Astrocyte (in vitro differentiated cells and primary cell): ENCODE measurements at regions not wholly inside any gene's neighbourhood (a gene's known extent, or its start where the extent isn't known, plus 50 kb on each side); places are given as distances from the start of the nearest gene placed in this dataset.

ENCODE experiments used
- EZH2 ChIP-seq: IDR thresholded peaks from 2 replicates; pipeline ENCODE4 v1.6.1; 2012; ENCODE audit warnings: mild to moderate bottlenecking, low read length, inconsistent platforms; ENCODE audit not compliant: insufficient read depth
- TF ChIP-seq, protein P1 (sequence below): IDR thresholded peaks from 2 replicates; pipeline ENCODE4 v1.5.1; 2011; ENCODE audit warnings: low read depth, mild to moderate bottlenecking, inconsistent platforms, low read length, moderate library complexity; ENCODE audit not compliant: insufficient read depth

DNA sequence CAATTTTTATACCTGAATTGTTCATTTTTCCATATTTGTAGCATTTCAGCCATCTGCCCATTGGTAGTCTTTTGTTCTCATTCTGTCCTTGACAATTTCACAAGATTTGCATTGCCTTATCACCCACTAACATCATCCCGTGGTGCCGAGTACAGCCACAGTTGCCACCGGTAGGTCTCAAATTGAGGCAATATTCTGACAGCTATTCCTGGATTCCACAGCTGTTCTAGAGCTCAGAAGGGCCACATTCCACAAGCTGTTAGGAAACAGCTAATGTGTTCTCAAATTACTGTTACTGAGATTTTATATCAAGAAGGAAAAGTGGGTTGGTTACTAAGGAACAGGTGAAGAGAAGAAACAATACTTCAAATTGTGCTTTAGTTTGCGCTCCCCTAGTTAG, 178.8 kb downstream of the RPRM start:
- TF ChIP-seq, protein P1, sequence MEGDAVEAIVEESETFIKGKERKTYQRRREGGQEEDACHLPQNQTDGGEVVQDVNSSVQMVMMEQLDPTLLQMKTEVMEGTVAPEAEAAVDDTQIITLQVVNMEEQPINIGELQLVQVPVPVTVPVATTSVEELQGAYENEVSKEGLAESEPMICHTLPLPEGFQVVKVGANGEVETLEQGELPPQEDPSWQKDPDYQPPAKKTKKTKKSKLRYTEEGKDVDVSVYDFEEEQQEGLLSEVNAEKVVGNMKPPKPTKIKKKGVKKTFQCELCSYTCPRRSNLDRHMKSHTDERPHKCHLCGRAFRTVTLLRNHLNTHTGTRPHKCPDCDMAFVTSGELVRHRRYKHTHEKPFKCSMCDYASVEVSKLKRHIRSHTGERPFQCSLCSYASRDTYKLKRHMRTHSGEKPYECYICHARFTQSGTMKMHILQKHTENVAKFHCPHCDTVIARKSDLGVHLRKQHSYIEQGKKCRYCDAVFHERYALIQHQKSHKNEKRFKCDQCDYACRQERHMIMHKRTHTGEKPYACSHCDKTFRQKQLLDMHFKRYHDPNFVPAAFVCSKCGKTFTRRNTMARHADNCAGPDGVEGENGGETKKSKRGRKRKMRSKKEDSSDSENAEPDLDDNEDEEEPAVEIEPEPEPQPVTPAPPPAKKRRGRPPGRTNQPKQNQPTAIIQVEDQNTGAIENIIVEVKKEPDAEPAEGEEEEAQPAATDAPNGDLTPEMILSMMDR: no peak
- no peak for TF ChIP-seq EZH2
